ENCODE measurements at regions not wholly inside any gene's neighbourhood (a gene's known extent, or its start where the extent isn't known, plus 50 kb on each side); places are given as distances from the start of the nearest gene placed in this dataset.

DNA sequence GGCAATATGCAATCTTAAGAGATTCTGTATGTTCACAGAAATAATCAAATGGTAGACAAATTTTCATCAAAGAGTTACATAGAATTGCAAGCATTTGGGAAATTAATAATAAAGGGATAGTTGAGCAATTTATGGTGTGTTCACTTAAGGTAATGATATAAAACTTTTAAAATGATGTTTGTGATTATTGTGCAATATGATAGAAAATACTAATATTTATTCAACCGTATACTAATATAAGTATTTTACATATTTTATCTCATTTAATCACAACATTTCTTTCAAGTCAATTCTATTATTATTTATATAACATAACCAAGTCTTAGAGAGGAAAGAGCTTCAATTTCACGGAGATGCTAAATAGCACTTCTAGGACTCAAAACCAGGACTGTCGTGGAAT is 716.8 kb upstream of the MIR17HG start:
- TF ChIP-seq, protein P1, sequence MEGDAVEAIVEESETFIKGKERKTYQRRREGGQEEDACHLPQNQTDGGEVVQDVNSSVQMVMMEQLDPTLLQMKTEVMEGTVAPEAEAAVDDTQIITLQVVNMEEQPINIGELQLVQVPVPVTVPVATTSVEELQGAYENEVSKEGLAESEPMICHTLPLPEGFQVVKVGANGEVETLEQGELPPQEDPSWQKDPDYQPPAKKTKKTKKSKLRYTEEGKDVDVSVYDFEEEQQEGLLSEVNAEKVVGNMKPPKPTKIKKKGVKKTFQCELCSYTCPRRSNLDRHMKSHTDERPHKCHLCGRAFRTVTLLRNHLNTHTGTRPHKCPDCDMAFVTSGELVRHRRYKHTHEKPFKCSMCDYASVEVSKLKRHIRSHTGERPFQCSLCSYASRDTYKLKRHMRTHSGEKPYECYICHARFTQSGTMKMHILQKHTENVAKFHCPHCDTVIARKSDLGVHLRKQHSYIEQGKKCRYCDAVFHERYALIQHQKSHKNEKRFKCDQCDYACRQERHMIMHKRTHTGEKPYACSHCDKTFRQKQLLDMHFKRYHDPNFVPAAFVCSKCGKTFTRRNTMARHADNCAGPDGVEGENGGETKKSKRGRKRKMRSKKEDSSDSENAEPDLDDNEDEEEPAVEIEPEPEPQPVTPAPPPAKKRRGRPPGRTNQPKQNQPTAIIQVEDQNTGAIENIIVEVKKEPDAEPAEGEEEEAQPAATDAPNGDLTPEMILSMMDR (IDR thresholded peaks at IDR 0.05), result no peak
- no peak for TF ChIP-seq POLR2A (IDR thresholded peaks at IDR 0.05)

Measured in ovary (tissue), 3 donors.